Fibroblast of lung (primary cell): ENCODE measurements at regions not wholly inside any gene's neighbourhood (a gene's known extent, or its start where the extent isn't known, plus 50 kb on each side); places are given as distances from the start of the nearest gene placed in this dataset.

Experiments used
- DNase-seq, 2 donors: peaks; one replicate each; pipeline versions ENCODE4 v3.0.0 to v3.0.0-alpha.2; 2010; ENCODE audit warnings: low read depth in 2 of 2
- H2AFZ ChIP-seq: 2 replicates; pipeline ENCODE4 v1.5.1; 2012; ENCODE audit warnings: low read length, control low read depth, inconsistent platforms
- H3K27ac ChIP-seq: 2 replicates; pipeline ENCODE4 v1.5.1; 2011; ENCODE audit warnings: low read length, control low read depth; ENCODE audit not compliant: insufficient read depth
- H3K27me3 ChIP-seq: 2 replicates; pipeline ENCODE4 v1.5.1; 2011; ENCODE audit warnings: mild to moderate bottlenecking, low read length; ENCODE audit not compliant: control insufficient read depth, insufficient read depth
- H3K36me3 ChIP-seq: 2 replicates; pipeline ENCODE4 v1.5.1; 2011; ENCODE audit warnings: low read length; ENCODE audit not compliant: control insufficient read depth, insufficient read depth
- H3K4me1 ChIP-seq: 2 replicates; pipeline ENCODE4 v1.5.1; 2011; ENCODE audit warnings: low read length; ENCODE audit not compliant: control insufficient read depth, insufficient read depth; ENCODE audit errors: extremely low read depth
- H3K4me2 ChIP-seq: 2 replicates; pipeline ENCODE4 v1.5.1; 2011; ENCODE audit warnings: low read length, control low read depth; ENCODE audit not compliant: insufficient read depth; ENCODE audit errors: extremely low read depth
- H3K4me3 ChIP-seq, 4 experiments: fragments of 200-600 bp in 1 of 4; sonication (generic) in 1 of 4; replicated peaks in 1 of 4; 2 replicates each; pipeline ENCODE4 v1.5.1; 2011 to 2016; ENCODE audit warnings: low read length in 4 of 4, low read depth in 3 of 4, mild to moderate bottlenecking in 3 of 4, control low read depth in 2 of 4, inconsistent platforms in 1 of 4, mixed read lengths in 1 of 4; ENCODE audit not compliant: insufficient read depth in 1 of 4; ENCODE audit errors: control extremely low read depth in 1 of 4
- H3K79me2 ChIP-seq: 2 replicates; pipeline ENCODE4 v1.5.1; 2012; ENCODE audit warnings: mild to moderate bottlenecking, low read length, inconsistent platforms; ENCODE audit not compliant: control insufficient read depth, insufficient read depth
- H3K9ac ChIP-seq: 2 replicates; pipeline ENCODE4 v1.5.1; 2011; ENCODE audit warnings: mild to moderate bottlenecking, low read length, control low read depth; ENCODE audit not compliant: insufficient read depth
- H3K9me3 ChIP-seq: 2 replicates; pipeline ENCODE4 v1.5.1; 2012; ENCODE audit warnings: low read depth, low read length; ENCODE audit not compliant: control insufficient read depth, insufficient read depth
- H4K20me1 ChIP-seq: 2 replicates; pipeline ENCODE4 v1.5.1; 2011; ENCODE audit warnings: low read length; ENCODE audit not compliant: control insufficient read depth, insufficient read depth; ENCODE audit errors: extremely low read depth
- EZH2 ChIP-seq: IDR thresholded peaks from 2 replicates; pipeline ENCODE4 v1.5.1; 2012; ENCODE audit warnings: low read length, control low read depth, mild to moderate bottlenecking; ENCODE audit errors: missing control alignments
- TF ChIP-seq, protein P1 (sequence below), 2 donors: IDR thresholded peaks in 1 of 2; conservative IDR thresholded peaks in 1 of 2; 1 replicate in 1 of 2; 2 replicates in 1 of 2; pipeline ENCODE4 v1.5.1; 2011 to 2012; ENCODE audit warnings: low read length in 2 of 2, control low read depth in 1 of 2, inconsistent platforms in 1 of 2, low read depth in 1 of 2, mild to moderate bottlenecking in 1 of 2

DNA sequence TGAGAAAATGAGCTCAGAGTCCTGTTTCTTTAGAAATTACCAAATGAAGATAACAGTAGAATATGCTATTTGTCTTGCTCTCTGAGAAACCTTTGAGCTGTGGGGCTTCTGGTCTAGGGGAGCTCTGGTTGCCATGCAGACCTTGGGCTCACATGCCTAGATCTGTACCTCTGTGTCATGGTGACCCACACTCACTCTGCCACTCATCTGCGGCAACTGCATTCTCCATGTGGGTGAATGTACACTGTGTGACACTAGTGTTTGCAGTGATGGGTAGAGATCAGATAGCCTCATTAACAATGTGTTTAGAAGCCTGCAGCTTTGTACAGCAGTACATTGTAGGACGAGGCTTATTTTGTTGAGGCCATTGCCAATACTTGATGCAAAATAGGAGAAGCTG lies 521.2 kb downstream of the CHSY3 start:
- H3K4me3 ChIP-seq = no peak overlapping the region
- H4K20me1 ChIP-seq = no peaks in the 10 kb centered on the region
- H3K4me1 ChIP-seq = no peaks in the 10 kb centered on the region
- H3K9ac ChIP-seq = no peak overlapping the region
- TF ChIP-seq, protein P1, sequence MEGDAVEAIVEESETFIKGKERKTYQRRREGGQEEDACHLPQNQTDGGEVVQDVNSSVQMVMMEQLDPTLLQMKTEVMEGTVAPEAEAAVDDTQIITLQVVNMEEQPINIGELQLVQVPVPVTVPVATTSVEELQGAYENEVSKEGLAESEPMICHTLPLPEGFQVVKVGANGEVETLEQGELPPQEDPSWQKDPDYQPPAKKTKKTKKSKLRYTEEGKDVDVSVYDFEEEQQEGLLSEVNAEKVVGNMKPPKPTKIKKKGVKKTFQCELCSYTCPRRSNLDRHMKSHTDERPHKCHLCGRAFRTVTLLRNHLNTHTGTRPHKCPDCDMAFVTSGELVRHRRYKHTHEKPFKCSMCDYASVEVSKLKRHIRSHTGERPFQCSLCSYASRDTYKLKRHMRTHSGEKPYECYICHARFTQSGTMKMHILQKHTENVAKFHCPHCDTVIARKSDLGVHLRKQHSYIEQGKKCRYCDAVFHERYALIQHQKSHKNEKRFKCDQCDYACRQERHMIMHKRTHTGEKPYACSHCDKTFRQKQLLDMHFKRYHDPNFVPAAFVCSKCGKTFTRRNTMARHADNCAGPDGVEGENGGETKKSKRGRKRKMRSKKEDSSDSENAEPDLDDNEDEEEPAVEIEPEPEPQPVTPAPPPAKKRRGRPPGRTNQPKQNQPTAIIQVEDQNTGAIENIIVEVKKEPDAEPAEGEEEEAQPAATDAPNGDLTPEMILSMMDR (conservative IDR thresholded peaks at IDR 0.05 in 1 of 2, IDR thresholded peaks at IDR 0.05 in 1 of 2; ENCODE audit: low read depth in 1 of 2, low read length in 2 of 2) = no peak
- no peak for TF ChIP-seq EZH2
- H3K36me3 ChIP-seq = no peaks in the 10 kb centered on the region
- no peaks in the 10 kb centered on the region for H3K27me3 ChIP-seq
- H2AFZ ChIP-seq = no peak overlapping the region
- no peak overlapping the region for H3K4me2 ChIP-seq
- H3K79me2 ChIP-seq = no peaks in the 10 kb centered on the region
- no peaks in the 10 kb centered on the region for H3K9me3 ChIP-seq
- no peak overlapping the region for H3K27ac ChIP-seq
- DNase-seq = peak in 1 of 2 donors; percentile 3

DNA sequence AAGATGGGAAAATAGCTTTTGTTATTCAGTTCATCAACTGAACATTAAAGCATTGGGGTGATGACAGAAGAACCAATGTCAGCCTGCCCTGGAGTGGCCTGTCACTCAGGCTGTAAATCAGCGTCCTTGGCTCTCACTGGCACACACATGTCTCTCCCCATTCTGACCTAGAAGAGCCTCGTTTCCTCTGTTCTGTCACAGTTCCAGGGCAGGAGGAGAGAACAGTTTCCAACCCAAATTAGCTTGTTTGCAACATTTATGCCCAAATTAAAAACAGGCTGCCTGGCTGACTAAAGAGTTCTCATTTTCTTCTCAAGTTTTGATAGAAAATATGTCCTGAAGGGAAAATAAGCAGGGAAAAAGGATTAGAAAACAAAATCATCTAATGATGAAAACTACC lies 520.1 kb downstream of the CHSY3 start:
- H3K9ac ChIP-seq = no peak overlapping the region
- H3K27ac ChIP-seq = no peak overlapping the region
- H3K36me3 ChIP-seq = no peaks in the 10 kb centered on the region
- TF ChIP-seq, protein P1 (conservative IDR thresholded peaks at IDR 0.05 in 1 of 2, IDR thresholded peaks at IDR 0.05 in 1 of 2; ENCODE audit: low read depth in 1 of 2, low read length in 2 of 2) = no peak
- TF ChIP-seq EZH2 = no peak
- H3K9me3 ChIP-seq = no peaks in the 10 kb centered on the region
- H3K4me2 ChIP-seq = no peak overlapping the region
- H3K4me3 ChIP-seq = no peak overlapping the region
- H3K4me1 ChIP-seq = no peaks in the 10 kb centered on the region
- H3K27me3 ChIP-seq = no peaks in the 10 kb centered on the region
- no peaks in the 10 kb centered on the region for H4K20me1 ChIP-seq
- no peak for DNase-seq
- no peaks in the 10 kb centered on the region for H3K79me2 ChIP-seq
- H2AFZ ChIP-seq = no peak overlapping the region

DNA sequence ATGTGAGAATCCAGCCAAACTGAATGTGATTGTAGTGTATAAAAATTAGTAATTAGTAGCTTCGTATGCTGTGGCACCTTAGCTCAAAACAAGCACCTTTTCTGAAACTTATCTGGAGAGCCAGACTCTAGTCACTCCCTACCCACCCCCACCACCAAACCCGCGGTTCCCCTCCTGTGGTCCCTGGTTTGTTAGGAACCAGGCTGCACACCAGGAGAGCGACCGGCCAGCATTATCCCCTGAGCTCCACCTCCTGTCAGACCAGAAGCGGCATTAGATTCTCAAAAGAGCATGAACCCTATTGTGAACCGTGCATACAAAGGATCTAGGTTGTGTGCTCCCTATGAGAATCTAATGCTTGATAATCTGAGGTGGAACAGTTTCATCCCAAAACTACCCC lies 498.6 kb downstream of the CHSY3 start:
- H3K27me3 ChIP-seq = no peaks in the 10 kb centered on the region
- H3K79me2 ChIP-seq = no peaks in the 10 kb centered on the region
- no peaks in the 10 kb centered on the region for H3K9me3 ChIP-seq
- DNase-seq = no peak
- H3K27ac ChIP-seq = no peak overlapping the region
- H2AFZ ChIP-seq = no peak overlapping the region
- H3K4me3 ChIP-seq = no peak overlapping the region
- no peaks in the 10 kb centered on the region for H3K36me3 ChIP-seq
- no peak overlapping the region for H3K4me2 ChIP-seq
- no peak overlapping the region for H3K9ac ChIP-seq
- H4K20me1 ChIP-seq = no peaks in the 10 kb centered on the region
- no peaks in the 10 kb centered on the region for H3K4me1 ChIP-seq
- TF ChIP-seq EZH2 = no peak
- TF ChIP-seq, protein P1 (conservative IDR thresholded peaks at IDR 0.05 in 1 of 2, IDR thresholded peaks at IDR 0.05 in 1 of 2; ENCODE audit: low read depth in 1 of 2, low read length in 2 of 2) = no peak
